Stimulated activated naive B cell treated with anti-CD40 and anti-IgM and Interleukin-4, amounts not matched to agents 10 μg/mL and 1 μg/mL and 100 μg/mL, for 72 hours (primary cell): ENCODE measurements at regions not wholly inside any gene's neighbourhood (a gene's known extent, or its start where the extent isn't known, plus 50 kb on each side); places are given as distances from the start of the nearest gene placed in this dataset.
"Not testable (repeated sequence)": the region's sequence is repeated elsewhere in the genome, so short reads cannot be mapped to it uniquely, and the experiment has no call there.

Experiments used
- ATAC-seq, 2 donors: fragments of 150-1000 bp; cut with Tn5 transposase; replicated peaks; 2 replicates each; pipeline ENCODE4 v1.10.0; 2021; ENCODE audit warnings: moderate library complexity in 1 of 2
- DNase-seq: peaks from one replicate; pipeline ENCODE4 v3.0.0; 2021
- H3K27ac Mint-ChIP-seq: one replicate; pipeline ENCODE4 v1.8.0; 2022; ENCODE audit warnings: mild to moderate bottlenecking, mixed read lengths
- H3K27me3 Mint-ChIP-seq, 2 donors: one replicate each; pipeline ENCODE4 v1.8.0; 2022; ENCODE audit warnings: mixed read lengths in 2 of 2
- H3K36me3 Mint-ChIP-seq, 2 donors: one replicate each; pipeline ENCODE4 v1.8.0; 2022; ENCODE audit warnings: mixed read lengths in 2 of 2, mild to moderate bottlenecking in 1 of 2
- H3K4me1 Mint-ChIP-seq, 2 donors: one replicate each; pipeline ENCODE4 v1.8.0; 2022; ENCODE audit warnings: mixed read lengths in 2 of 2, mild to moderate bottlenecking in 1 of 2
- H3K4me3 Mint-ChIP-seq, 2 donors: one replicate each; pipeline ENCODE4 v1.8.0; 2022; ENCODE audit warnings: mild to moderate bottlenecking in 2 of 2, mixed read lengths in 2 of 2, moderate library complexity in 1 of 2
- H3K9me3 Mint-ChIP-seq, 2 donors: one replicate each; pipeline ENCODE4 v1.8.0; 2022; ENCODE audit warnings: mixed read lengths in 2 of 2, mild to moderate bottlenecking in 1 of 2

DNA sequence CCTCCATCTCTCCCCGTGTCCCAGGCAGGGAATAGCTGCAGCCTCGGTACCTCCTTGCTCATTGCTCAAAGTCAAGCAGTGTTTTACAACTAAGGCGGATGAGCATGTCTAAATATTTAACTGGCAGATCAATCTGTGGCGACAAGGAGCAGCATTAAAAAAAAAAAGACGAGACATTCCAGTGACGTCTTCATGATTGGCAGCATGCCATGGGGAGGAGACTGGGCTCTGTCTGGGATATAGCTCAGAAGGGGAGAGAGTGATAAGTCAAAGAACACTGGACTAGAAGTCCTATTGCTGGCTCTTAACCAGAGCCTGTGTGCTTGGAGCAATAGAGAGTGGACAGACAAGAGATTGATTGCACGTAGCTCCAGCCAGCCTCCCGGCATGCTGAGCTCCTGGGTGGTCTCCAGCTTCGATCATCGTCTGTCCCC, 287.5 kb upstream of the PODXL start:
- DNase-seq: no peak
- no peak overlapping the region for H3K27ac Mint-ChIP-seq

DNA sequence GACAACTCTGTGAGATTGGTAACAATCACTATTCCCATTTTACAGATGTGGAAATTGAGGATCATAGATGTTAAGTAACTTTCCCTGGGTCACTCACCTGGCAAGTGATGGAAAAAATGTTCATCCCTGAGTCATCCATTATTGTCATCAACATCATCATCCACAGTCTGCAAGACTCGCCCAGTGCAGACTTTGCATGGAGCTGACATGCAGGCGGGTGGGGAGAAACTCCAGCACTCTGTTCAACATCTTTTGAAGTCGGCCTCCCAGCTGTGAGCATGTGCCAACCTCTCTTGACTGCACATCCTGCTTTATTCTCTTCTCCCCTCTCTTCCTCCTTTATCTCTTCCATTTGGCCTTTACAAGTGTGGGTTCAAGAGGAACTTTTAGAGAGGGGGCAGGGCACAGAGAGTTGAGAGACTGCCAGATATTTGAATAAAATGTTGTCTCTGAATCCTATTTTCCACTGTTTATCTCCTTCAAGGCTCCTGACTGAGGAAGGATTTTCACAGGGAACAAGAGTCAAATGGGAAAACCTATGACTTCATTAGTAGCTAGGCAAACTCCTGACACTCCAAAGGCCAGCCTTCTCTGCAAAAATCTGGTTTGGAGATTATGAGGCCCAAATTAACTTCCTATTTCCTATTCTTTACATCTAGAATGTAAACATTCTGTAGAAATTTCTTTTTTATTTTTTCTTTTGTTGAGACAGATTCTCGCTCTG, 283.7 kb upstream of the PODXL start:
- DNase-seq: no peak
- Mint-ChIP-seq H3K9me3 (no peaks in the 10 kb centered on the region), H3K27me3 (no peaks in the 10 kb centered on the region), H3K4me3 (no peak overlapping the region), H3K27ac (no peak overlapping the region), H3K36me3 (no peaks in the 10 kb centered on the region), H3K4me1 (no peaks in the 10 kb centered on the region)
- ATAC-seq: no peak

More for the DNA sequence above, 287.5 kb upstream of the PODXL start:
- Mint-ChIP-seq H3K36me3 (peaks cover 0 to 2% of the 10 kb centered on the region in 2 donors), H3K4me1 (no peaks in the 10 kb centered on the region), H3K4me3 (no peak overlapping the region), H3K27me3 (peaks cover 8 to 12% of the 10 kb centered on the region in 2 donors), H3K9me3 (peaks cover 0 to 4% of the 10 kb centered on the region in 2 donors)
- ATAC-seq: no peak

DNA sequence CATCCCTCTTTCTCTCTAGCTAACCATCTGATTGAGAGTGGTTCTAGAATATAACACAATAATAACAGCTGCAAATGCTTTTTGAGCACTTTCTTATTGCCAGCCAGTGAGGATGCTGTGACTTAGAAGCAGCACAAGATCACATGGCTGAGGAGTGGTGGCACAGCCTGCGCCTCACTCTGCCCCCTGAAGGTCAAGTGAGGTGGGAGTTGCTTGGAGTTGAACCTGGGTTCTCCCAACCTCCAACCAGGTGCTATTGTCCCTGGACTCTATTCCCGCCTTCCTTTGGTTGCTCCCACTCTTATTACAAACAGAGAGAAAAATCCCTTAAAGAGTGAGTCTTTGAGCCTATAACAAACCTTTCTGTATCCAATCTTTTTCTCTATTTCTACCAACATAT, 280.3 kb upstream of the PODXL start:
- no peak overlapping the region for H3K27ac Mint-ChIP-seq
- no peaks in the 10 kb centered on the region for H3K4me1 Mint-ChIP-seq
- DNase-seq: no peak
- no peak overlapping the region for H3K4me3 Mint-ChIP-seq
- peaks cover 5 to 11% of the 10 kb centered on the region in 2 donors for H3K27me3 Mint-ChIP-seq
- no peaks in the 10 kb centered on the region for H3K9me3 Mint-ChIP-seq
- H3K36me3 Mint-ChIP-seq: no peaks in the 10 kb centered on the region
- ATAC-seq: no peak

DNA sequence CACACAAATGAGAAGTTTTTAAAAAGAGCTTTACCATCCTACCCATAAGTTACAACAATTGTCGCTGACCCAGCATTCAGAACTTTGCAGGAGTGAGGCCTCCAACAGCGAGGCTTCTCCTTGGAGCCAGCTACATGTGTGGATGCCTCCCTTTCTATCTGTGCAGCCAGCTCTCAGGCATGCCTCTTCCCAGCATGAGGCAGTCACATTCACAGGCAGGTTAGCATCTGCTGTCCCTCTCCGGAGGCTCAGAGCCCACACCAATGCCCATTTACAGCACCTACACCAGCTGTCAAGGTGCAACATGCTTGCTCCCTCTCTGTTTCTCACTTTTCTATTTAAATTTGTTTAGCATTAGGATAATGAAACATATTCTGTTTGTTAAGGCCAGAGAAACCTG, 278.7 kb upstream of the PODXL start:
- H3K4me1 Mint-ChIP-seq: no peaks in the 10 kb centered on the region
- ATAC-seq: no peak
- no peaks in the 10 kb centered on the region for H3K36me3 Mint-ChIP-seq
- no peak overlapping the region for H3K4me3 Mint-ChIP-seq
- H3K9me3 Mint-ChIP-seq: no peaks in the 10 kb centered on the region
- H3K27ac Mint-ChIP-seq: no peak overlapping the region
- peaks cover 9 to 18% of the 10 kb centered on the region in 2 donors for H3K27me3 Mint-ChIP-seq
- no peak for DNase-seq

- peaks cover 16 to 26% of the 10 kb centered on the region in 2 donors for H3K27me3 Mint-ChIP-seq
- peaks cover 0 to 6% of the 10 kb centered on the region in 2 donors for H3K9me3 Mint-ChIP-seq
These were observed 274.3 kb upstream of the PODXL start for GRCh38 chr7:131830681-131831080.

DNA sequence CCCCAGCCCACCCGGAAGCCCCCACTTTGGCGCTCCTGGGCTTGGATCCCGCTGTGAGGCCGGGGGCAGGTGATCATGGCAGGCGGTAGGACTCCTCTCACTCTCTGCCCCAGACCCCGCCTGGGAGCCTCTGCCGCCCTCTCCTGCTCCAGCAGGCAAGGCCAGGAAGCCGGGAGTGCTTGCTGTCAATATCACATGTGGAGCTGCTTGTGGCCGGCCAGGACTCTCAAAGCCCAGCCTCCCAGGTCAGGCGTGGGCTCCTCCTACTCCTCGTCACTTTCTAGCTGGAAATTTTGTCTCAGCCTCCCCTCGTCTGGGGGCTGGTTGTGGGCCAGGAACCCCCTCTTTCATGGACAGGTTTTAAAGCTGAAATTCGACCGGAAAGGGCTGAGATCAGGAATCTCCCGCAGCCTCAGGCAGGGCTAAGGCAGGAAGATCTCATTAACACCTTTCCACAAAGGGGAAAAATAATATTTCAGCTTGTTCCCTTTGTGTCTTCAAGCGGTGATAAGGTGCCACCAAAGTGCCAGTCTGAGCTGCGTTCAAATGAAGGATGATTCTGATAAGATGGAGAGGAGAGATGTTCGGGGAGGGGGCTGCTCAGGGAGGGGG, 273.6 kb upstream of the PODXL start:
- Mint-ChIP-seq H3K4me3 (no peak overlapping the region), H3K27ac (no peak overlapping the region)
- no peak for DNase-seq

More at GRCh38 chr7:131830681-131831080, 274.3 kb upstream of the PODXL start:
- Mint-ChIP-seq H3K4me1 (no peaks in the 10 kb centered on the region), H3K36me3 (no peaks in the 10 kb centered on the region), H3K4me3 (no peak overlapping the region), H3K27ac (no peak overlapping the region)
- ATAC-seq (no peak), DNase-seq (no peak)

DNA sequence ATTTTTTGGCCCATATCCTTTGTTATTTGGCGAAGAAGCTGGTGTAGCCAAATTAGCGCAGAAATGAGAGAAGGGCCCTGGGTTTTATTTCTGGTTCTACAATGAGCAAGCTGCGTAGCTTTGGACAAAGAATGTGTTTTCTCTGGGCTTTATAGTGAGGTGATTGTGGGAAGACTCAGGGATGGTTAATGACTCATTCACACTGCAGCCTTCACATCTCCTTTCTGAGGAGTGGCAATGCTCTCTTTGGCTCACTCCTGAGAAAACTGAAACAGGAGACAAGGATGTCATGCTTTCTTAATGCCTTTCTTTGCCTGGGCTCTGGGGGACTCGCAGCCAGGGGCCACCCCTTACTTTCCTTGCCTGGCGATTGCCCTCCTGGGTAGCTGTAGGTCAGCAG, 271.0 kb upstream of the PODXL start:
- H3K27ac Mint-ChIP-seq: no peak overlapping the region
- H3K36me3 Mint-ChIP-seq: no peaks in the 10 kb centered on the region
- H3K27me3 Mint-ChIP-seq: peaks cover 11 to 15% of the 10 kb centered on the region in 2 donors
- no peak for DNase-seq
- no peak overlapping the region for H3K4me3 Mint-ChIP-seq
- no peak for ATAC-seq
- no peaks in the 10 kb centered on the region for H3K4me1 Mint-ChIP-seq
- peaks cover 0 to 6% of the 10 kb centered on the region in 2 donors for H3K9me3 Mint-ChIP-seq

More for the DNA sequence above, 273.6 kb upstream of the PODXL start:
- Mint-ChIP-seq H3K36me3 (no peaks in the 10 kb centered on the region), H3K4me1 (no peaks in the 10 kb centered on the region), H3K27me3 (peaks cover 16 to 26% of the 10 kb centered on the region in 2 donors), H3K9me3 (peaks cover 0 to 6% of the 10 kb centered on the region in 2 donors)
- no peak for ATAC-seq

GRCh38 chr7:131826960-131827359, 270.5 kb upstream of the PODXL start:
- Mint-ChIP-seq H3K27me3 (peaks cover 11 to 15% of the 10 kb centered on the region in 2 donors), H3K36me3 (no peaks in the 10 kb centered on the region), H3K4me3 (no peak overlapping the region), H3K27ac (no peak overlapping the region), H3K4me1 (no peaks in the 10 kb centered on the region), H3K9me3 (peaks cover 0 to 6% of the 10 kb centered on the region in 2 donors)
- ATAC-seq (no peak), DNase-seq (no peak)

DNA sequence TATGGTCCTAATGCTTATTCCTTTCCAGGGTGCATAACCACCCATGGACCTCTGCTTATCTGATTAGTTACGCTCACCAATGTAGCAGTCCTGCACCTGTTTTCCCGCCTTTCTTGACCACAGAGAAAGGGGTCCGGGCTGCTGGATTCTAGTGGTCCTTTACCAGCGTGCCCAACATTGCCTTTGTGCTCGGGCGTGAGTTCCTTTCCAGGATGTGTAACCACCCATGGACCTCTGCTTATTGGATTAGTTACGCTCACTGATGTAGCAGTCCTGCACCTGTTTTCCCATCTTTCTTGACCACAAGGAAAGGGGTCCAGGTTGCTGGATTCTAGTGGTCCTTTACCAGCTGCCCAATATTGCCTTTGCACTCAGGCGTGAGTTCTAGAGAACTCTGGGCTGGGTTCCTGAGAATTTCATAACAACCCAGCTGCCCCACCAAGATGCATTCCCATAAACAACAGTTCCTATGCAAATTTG, 267.6 kb upstream of the PODXL start:
- H3K27ac Mint-ChIP-seq, H3K27me3 Mint-ChIP-seq, DNase-seq, H3K4me1 Mint-ChIP-seq, H3K36me3 Mint-ChIP-seq, ATAC-seq, H3K9me3 Mint-ChIP-seq, H3K4me3 Mint-ChIP-seq: not testable (repeated sequence)

GRCh38 chr7:131819891-131820290, 263.5 kb upstream of the PODXL start:
- ATAC-seq (no peak), DNase-seq (no peak)
- no peak overlapping the region for H3K4me3 Mint-ChIP-seq
- H3K36me3 Mint-ChIP-seq: no peaks in the 10 kb centered on the region
- peaks cover 0 to 1% of the 10 kb centered on the region in 2 donors for H3K9me3 Mint-ChIP-seq
- H3K4me1 Mint-ChIP-seq: no peaks in the 10 kb centered on the region
- no peak overlapping the region for H3K27ac Mint-ChIP-seq
- H3K27me3 Mint-ChIP-seq: peaks cover 0 to 6% of the 10 kb centered on the region in 2 donors

- ATAC-seq (no peak), DNase-seq (no peak)
- H3K4me1 Mint-ChIP-seq: no peaks in the 10 kb centered on the region
- H3K27ac Mint-ChIP-seq: no peak overlapping the region
- H3K27me3 Mint-ChIP-seq: peaks cover 0 to 6% of the 10 kb centered on the region in 2 donors
- H3K36me3 Mint-ChIP-seq: no peaks in the 10 kb centered on the region
- H3K4me3 Mint-ChIP-seq: no peak overlapping the region
- no peaks in the 10 kb centered on the region for H3K9me3 Mint-ChIP-seq
These were observed 260.1 kb upstream of the PODXL start for GRCh38 chr7:131816391-131817007.

DNA sequence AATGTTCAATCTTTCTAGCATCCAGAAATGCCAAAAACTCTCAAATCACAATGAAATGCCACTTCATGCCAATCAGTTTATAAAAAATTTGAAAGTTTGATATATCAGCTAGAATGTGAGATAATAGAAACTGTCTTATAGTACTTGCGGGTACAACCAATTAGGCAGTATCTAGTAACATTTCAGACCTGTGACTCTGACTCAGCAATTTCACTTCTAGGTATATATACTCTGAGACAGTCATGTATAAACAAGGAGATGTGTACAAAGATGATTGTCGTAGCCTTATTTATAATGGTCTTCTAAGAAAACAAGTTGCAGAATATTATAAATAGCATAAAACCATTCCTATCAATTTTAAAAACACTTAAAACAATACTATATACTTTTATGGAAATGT, 252.3 kb upstream of the PODXL start:
- peaks cover 10 to 16% of the 10 kb centered on the region in 2 donors for H3K27me3 Mint-ChIP-seq
- no peak for DNase-seq
- ATAC-seq: no peak
- peaks cover 0 to 2% of the 10 kb centered on the region in 2 donors for H3K9me3 Mint-ChIP-seq
- no peak overlapping the region for H3K27ac Mint-ChIP-seq
- no peaks in the 10 kb centered on the region for H3K36me3 Mint-ChIP-seq
- H3K4me3 Mint-ChIP-seq: no peak overlapping the region
- H3K4me1 Mint-ChIP-seq: no peaks in the 10 kb centered on the region

DNA sequence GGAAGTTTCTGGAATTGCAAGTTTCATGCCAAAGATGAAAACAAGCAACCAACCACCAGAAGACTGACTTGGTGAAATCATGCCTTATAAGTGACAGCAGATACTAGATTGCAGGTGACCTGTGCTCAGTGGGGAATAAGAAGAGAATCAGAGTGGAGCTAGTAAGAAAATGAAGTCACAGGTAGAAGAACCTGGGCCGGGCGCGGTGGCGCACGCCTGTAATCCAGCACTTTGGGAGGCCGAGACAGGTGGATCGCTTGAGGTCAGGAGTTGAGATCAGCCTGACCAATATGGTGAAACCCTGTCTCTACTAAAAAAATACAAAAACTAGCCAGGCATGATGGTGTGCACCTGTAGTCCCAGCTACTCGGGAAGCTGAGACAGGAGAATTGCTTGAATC, 251.7 kb upstream of the PODXL start:
- not testable (repeated sequence) for DNase-seq, H3K36me3 Mint-ChIP-seq, H3K4me1 Mint-ChIP-seq, H3K9me3 Mint-ChIP-seq, H3K27ac Mint-ChIP-seq, ATAC-seq, H3K4me3 Mint-ChIP-seq
- H3K27me3 Mint-ChIP-seq: peaks cover 12 to 16% of the 10 kb centered on the region in 2 donors

DNA sequence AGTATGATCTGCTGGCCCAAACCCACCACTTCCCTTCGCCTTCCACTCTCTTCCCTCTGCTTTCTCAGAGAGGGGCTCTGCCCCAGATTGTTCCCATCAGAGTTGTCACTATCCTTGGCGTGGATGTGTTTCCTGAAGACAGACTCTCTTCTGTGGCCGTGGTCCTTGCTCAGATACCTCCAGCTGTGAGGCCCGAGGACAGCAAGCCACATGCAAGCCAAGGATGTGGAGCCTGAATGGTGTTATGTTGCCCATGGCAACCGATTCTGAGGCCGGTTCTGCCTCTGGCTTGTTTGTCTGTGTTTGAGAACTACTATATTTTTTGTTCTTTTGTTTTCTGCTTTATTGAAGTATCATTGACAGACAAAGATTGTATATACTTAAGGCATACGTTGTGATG, 247.4 kb upstream of the PODXL start:
- Mint-ChIP-seq H3K36me3 (no peaks in the 10 kb centered on the region), H3K4me1 (no peaks in the 10 kb centered on the region), H3K4me3 (no peak overlapping the region), H3K9me3 (peaks cover 0 to 2% of the 10 kb centered on the region in 2 donors), H3K27me3 (peaks cover 12 to 16% of the 10 kb centered on the region in 2 donors), H3K27ac (no peak overlapping the region)
- ATAC-seq: no peak
- DNase-seq: no peak
